WTC11 (cell line): ENCODE measurements at regions not wholly inside any gene's neighbourhood (a gene's known extent, or its start where the extent isn't known, plus 50 kb on each side); places are given as distances from the start of the nearest gene placed in this dataset.
"Not testable (repeated sequence)": the region's sequence is repeated elsewhere in the genome, so short reads cannot be mapped to it uniquely, and the experiment has no call there.

Source experiments
- ATAC-seq: fragments of 200-7000 bp; cut with Tn5 transposase; 2 replicates; pipeline ENCODE4 v1.10.0; 2021; ENCODE audit warnings: mild to moderate bottlenecking, moderate library complexity
- CTCF ChIA-PET: fragments of 300-600 bp; sonication (Branson Sonifier 250); formaldehyde crosslinking; loops from one replicate; lab custom pipeline; 2021; ENCODE audit warnings: antibody characterized with exemption; lab: Charles Lee
- POLR2A ChIA-PET: fragments of 350-600 bp; sonication (Branson Sonifier 250); formaldehyde crosslinking; loops from one replicate; lab custom pipeline; 2021; ENCODE audit warnings: antibody characterized with exemption; lab: Charles Lee
- DNase-seq: peaks from one replicate; pipeline ENCODE4 v3.0.0; 2021; ENCODE audit warnings: low spot score
- H3K27ac Mint-ChIP-seq: 2 replicates; pipeline ENCODE4 v1.8.0; 2021; ENCODE audit warnings: mixed read lengths
- H3K27me3 Mint-ChIP-seq: 2 replicates; pipeline ENCODE4 v1.8.0; 2021; ENCODE audit warnings: low read depth, mild to moderate bottlenecking, moderate library complexity, mixed read lengths
- H3K36me3 Mint-ChIP-seq: 2 replicates; pipeline ENCODE4 v1.8.0; 2021; ENCODE audit warnings: mixed read lengths
- H3K4me1 Mint-ChIP-seq: 2 replicates; pipeline ENCODE4 v1.8.0; 2022; ENCODE audit warnings: mixed read lengths
- H3K4me3 Mint-ChIP-seq: 2 replicates; pipeline ENCODE4 v1.8.0; 2021; ENCODE audit warnings: mild to moderate bottlenecking, moderate library complexity, mixed read lengths
- H3K9me3 Mint-ChIP-seq: 2 replicates; pipeline ENCODE4 v1.8.0; 2021; ENCODE audit warnings: mixed read lengths
- ATF1 ChIP-seq: sonication (generic); formaldehyde crosslinking; IDR thresholded peaks from 2 replicates; pipeline ENCODE4 v1.8.1; 2023; ENCODE audit warnings: mild to moderate bottlenecking, moderate library complexity, missing genetic modification reagents
- CDX4 ChIP-seq: fragments of 250-450 bp; sonication (Bioruptor Pico); IDR thresholded peaks from 2 replicates; pipeline ENCODE4 v1.9.0; 2021; ENCODE audit warnings: moderate library complexity, mild to moderate bottlenecking, inconsistent platforms, borderline replicate concordance
- NFE2L1 ChIP-seq: sonication (generic); formaldehyde crosslinking; IDR thresholded peaks from 2 replicates; pipeline ENCODE4 v1.8.1; 2023; ENCODE audit warnings: missing genetic modification reagents
- NFYB ChIP-seq: sonication (generic); formaldehyde crosslinking; conservative IDR thresholded peaks from 2 replicates; pipeline ENCODE4 v1.8.0; 2022; ENCODE audit warnings: low read depth, missing genetic modification reagents
- NR3C1 ChIP-seq: sonication (generic); formaldehyde crosslinking; conservative IDR thresholded peaks from 2 replicates; pipeline ENCODE4 v1.8.1; 2023; ENCODE audit warnings: low read depth, mild to moderate bottlenecking, missing genetic modification reagents
- RORB ChIP-seq: fragments of 250-450 bp; sonication (Bioruptor Pico); IDR thresholded peaks from 2 replicates; pipeline ENCODE4 v1.9.0; 2021; ENCODE audit warnings: mild to moderate bottlenecking
- TEAD1 ChIP-seq: sonication (generic); formaldehyde crosslinking; IDR thresholded peaks from 2 replicates; pipeline ENCODE4 v1.8.0; 2022; ENCODE audit warnings: mild to moderate bottlenecking, missing genetic modification reagents
- TP53 ChIP-seq: sonication (generic); formaldehyde crosslinking; IDR thresholded peaks from 2 replicates; pipeline ENCODE4 v1.8.1; 2023; ENCODE audit warnings: mild to moderate bottlenecking, missing genetic modification reagents
- ZMAT4 ChIP-seq: fragments of 250-450 bp; sonication (Bioruptor Pico); IDR thresholded peaks from 2 replicates; pipeline ENCODE4 v1.9.0; 2021; ENCODE audit warnings: mild to moderate bottlenecking
- ZNF138 ChIP-seq: sonication (generic); formaldehyde crosslinking; conservative IDR thresholded peaks from 2 replicates; pipeline ENCODE4 v1.8.1; 2022; ENCODE audit warnings: mild to moderate bottlenecking, moderate library complexity, missing genetic modification reagents
- ZNF263 ChIP-seq: sonication (generic); formaldehyde crosslinking; IDR thresholded peaks from 2 replicates; pipeline ENCODE4 v1.8.1; 2022; ENCODE audit warnings: low read depth, mild to moderate bottlenecking, moderate library complexity, missing genetic modification reagents
- ZNF281 ChIP-seq: sonication (generic); formaldehyde crosslinking; IDR thresholded peaks from 2 replicates; pipeline ENCODE4 v1.8.0; 2023; ENCODE audit warnings: mild to moderate bottlenecking, missing genetic modification reagents
- ZNF512 ChIP-seq: sonication (generic); formaldehyde crosslinking; IDR thresholded peaks from 2 replicates; pipeline ENCODE4 v1.8.1; 2022; ENCODE audit warnings: missing genetic modification reagents, borderline replicate concordance
- TF ChIP-seq, protein P1 (sequence below): sonication (generic); formaldehyde crosslinking; IDR thresholded peaks from 2 replicates; pipeline ENCODE4 v1.8.0; 2022; ENCODE audit warnings: mild to moderate bottlenecking, missing genetic modification reagents
- TF ChIP-seq, protein P2 (sequence below): sonication (generic); formaldehyde crosslinking; IDR thresholded peaks from 2 replicates; pipeline ENCODE4 v1.8.1; 2023; ENCODE audit warnings: mild to moderate bottlenecking, missing genetic modification reagents
- TF ChIP-seq, protein P3 (sequence below): sonication (generic); formaldehyde crosslinking; IDR thresholded peaks from 2 replicates; pipeline ENCODE4 v1.8.1; 2023; ENCODE audit warnings: mild to moderate bottlenecking, moderate library complexity, missing genetic modification reagents
- TF ChIP-seq, protein P4 (sequence below): sonication (generic); formaldehyde crosslinking; IDR thresholded peaks from 2 replicates; pipeline ENCODE4 v1.8.0; 2022; ENCODE audit warnings: missing genetic modification reagents

DNA sequence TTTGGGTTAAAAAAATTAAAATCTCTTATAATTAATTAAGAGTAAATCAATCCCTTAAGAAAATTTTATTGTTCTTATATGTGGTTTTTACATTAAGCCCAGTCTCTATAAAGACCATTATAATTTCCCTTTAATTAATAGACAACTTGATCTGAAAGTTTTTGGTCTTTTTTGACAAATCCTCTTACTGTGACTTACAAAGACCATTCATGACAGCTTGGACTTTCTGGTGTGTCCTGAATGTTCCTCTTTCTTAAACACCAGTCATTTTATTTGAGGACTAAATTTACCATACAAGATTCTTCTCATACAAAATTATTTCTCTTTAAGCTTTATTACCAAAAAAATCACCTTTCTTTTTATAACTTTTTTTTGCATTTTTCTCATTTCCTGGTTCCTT, 368.3 kb downstream of the ADGRD1 start:
- no peak for TF ChIP-seq ZNF281 (CRISPR knock-in tag)
- TF ChIP-seq TEAD1 (CRISPR knock-in tag) = no peak
- TF ChIP-seq RORB (CRISPR knock-in tag) = no peak
- TF ChIP-seq NFYB (CRISPR knock-in tag) = no peak
- no peak for TF ChIP-seq CDX4 (CRISPR knock-in tag)
- no peak for TF ChIP-seq NR3C1 (CRISPR knock-in tag)
- no peak for TF ChIP-seq ZNF263 (CRISPR knock-in tag)
- no peak for TF ChIP-seq NFE2L1 (CRISPR knock-in tag)
- TF ChIP-seq ZNF138 = no peak
- no peak for TF ChIP-seq ZMAT4 (CRISPR knock-in tag)
- TF ChIP-seq ATF1 = no peak
- TF ChIP-seq, protein P1, sequence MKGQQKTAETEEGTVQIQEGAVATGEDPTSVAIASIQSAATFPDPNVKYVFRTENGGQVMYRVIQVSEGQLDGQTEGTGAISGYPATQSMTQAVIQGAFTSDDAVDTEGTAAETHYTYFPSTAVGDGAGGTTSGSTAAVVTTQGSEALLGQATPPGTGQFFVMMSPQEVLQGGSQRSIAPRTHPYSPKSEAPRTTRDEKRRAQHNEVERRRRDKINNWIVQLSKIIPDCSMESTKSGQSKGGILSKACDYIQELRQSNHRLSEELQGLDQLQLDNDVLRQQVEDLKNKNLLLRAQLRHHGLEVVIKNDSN (CRISPR knock-in tag) = no peak
- TF ChIP-seq, protein P2, sequence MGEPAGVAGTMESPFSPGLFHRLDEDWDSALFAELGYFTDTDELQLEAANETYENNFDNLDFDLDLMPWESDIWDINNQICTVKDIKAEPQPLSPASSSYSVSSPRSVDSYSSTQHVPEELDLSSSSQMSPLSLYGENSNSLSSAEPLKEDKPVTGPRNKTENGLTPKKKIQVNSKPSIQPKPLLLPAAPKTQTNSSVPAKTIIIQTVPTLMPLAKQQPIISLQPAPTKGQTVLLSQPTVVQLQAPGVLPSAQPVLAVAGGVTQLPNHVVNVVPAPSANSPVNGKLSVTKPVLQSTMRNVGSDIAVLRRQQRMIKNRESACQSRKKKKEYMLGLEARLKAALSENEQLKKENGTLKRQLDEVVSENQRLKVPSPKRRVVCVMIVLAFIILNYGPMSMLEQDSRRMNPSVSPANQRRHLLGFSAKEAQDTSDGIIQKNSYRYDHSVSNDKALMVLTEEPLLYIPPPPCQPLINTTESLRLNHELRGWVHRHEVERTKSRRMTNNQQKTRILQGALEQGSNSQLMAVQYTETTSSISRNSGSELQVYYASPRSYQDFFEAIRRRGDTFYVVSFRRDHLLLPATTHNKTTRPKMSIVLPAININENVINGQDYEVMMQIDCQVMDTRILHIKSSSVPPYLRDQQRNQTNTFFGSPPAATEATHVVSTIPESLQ (CRISPR knock-in tag) = no peak
- TF ChIP-seq, protein P3, sequence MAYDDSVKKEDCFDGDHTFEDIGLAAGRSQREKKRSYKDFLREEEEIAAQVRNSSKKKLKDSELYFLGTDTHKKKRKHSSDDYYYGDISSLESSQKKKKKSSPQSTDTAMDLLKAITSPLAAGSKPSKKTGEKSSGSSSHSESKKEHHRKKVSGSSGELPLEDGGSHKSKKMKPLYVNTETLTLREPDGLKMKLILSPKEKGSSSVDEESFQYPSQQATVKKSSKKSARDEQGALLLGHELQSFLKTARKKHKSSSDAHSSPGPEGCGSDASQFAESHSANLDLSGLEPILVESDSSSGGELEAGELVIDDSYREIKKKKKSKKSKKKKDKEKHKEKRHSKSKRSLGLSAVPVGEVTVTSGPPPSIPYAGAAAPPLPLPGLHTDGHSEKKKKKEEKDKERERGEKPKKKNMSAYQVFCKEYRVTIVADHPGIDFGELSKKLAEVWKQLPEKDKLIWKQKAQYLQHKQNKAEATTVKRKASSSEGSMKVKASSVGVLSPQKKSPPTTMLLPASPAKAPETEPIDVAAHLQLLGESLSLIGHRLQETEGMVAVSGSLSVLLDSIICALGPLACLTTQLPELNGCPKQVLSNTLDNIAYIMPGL (CRISPR knock-in tag) = no peak
- TF ChIP-seq ZNF512 (CRISPR knock-in tag) = no peak
- TF ChIP-seq, protein P4, sequence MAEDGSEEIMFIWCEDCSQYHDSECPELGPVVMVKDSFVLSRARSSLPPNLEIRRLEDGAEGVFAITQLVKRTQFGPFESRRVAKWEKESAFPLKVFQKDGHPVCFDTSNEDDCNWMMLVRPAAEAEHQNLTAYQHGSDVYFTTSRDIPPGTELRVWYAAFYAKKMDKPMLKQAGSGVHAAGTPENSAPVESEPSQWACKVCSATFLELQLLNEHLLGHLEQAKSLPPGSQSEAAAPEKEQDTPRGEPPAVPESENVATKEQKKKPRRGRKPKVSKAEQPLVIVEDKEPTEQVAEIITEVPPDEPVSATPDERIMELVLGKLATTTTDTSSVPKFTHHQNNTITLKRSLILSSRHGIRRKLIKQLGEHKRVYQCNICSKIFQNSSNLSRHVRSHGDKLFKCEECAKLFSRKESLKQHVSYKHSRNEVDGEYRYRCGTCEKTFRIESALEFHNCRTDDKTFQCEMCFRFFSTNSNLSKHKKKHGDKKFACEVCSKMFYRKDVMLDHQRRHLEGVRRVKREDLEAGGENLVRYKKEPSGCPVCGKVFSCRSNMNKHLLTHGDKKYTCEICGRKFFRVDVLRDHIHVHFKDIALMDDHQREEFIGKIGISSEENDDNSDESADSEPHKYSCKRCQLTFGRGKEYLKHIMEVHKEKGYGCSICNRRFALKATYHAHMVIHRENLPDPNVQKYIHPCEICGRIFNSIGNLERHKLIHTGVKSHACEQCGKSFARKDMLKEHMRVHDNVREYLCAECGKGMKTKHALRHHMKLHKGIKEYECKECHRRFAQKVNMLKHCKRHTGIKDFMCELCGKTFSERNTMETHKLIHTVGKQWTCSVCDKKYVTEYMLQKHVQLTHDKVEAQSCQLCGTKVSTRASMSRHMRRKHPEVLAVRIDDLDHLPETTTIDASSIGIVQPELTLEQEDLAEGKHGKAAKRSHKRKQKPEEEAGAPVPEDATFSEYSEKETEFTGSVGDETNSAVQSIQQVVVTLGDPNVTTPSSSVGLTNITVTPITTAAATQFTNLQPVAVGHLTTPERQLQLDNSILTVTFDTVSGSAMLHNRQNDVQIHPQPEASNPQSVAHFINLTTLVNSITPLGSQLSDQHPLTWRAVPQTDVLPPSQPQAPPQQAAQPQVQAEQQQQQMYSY = no peak
- no peak for TF ChIP-seq TP53 (CRISPR knock-in tag)
- TF ChIP-seq, all 79 proteins: peak for 0
- H3K27ac Mint-ChIP-seq = no peak overlapping the region
- no peak overlapping the region for H3K4me3 Mint-ChIP-seq
- peaks cover 71% of the 10 kb centered on the region for H3K36me3 Mint-ChIP-seq
- peaks cover 72% of the 10 kb centered on the region for H3K9me3 Mint-ChIP-seq
- no peak for ATAC-seq
- no peak for DNase-seq
- ChIA-PET CTCF (no interaction called here), POLR2A (no interaction called here)
- H3K4me1 Mint-ChIP-seq = peaks cover 29% of the 10 kb centered on the region
- H3K27me3 Mint-ChIP-seq = peaks cover 6% of the 10 kb centered on the region

- peaks cover 72% of the 10 kb centered on the region for H3K9me3 Mint-ChIP-seq
- H3K36me3 Mint-ChIP-seq = peaks cover 70% of the 10 kb centered on the region
- H3K4me3 Mint-ChIP-seq, ATAC-seq, CTCF ChIA-PET, H3K27me3 Mint-ChIP-seq, DNase-seq, POLR2A ChIA-PET, H3K27ac Mint-ChIP-seq: not testable (repeated sequence)
- peaks cover 33% of the 10 kb centered on the region for H3K4me1 Mint-ChIP-seq
These were observed 368.8 kb downstream of the ADGRD1 start for GRCh38 chr12:131322460-131322859.
